PFSK-1 (cell line): ENCODE measurements at regions not wholly inside any gene's neighbourhood (a gene's known extent, or its start where the extent isn't known, plus 50 kb on each side); places are given as distances from the start of the nearest gene placed in this dataset.

Experiments used
- POLR2AphosphoS5 ChIP-seq: IDR thresholded peaks from 2 replicates; pipeline ENCODE4 v1.6.1; 2012; ENCODE audit warnings: low read depth, mild to moderate bottlenecking, control low read depth, low read length, moderate library complexity
- SIN3A ChIP-seq: IDR thresholded peaks from 2 replicates; pipeline ENCODE4 v1.6.1; 2012; ENCODE audit warnings: mild to moderate bottlenecking, low read length, moderate library complexity, borderline replicate concordance; ENCODE audit not compliant: insufficient read depth
- TAF1 ChIP-seq: IDR thresholded peaks from 2 replicates; pipeline ENCODE4 v1.6.1; 2012; ENCODE audit warnings: low read length, control low read depth, borderline replicate concordance; ENCODE audit not compliant: insufficient read depth
- TF ChIP-seq, protein P1 (sequence below), 2 experiments: IDR thresholded peaks; 2 replicates each; pipeline versions ENCODE4 v1.6.1 to v1.8.0; 2011 to 2012; ENCODE audit warnings: low read depth in 2 of 2, low read length in 2 of 2, control low read depth in 1 of 2, inconsistent platforms in 1 of 2, mild to moderate bottlenecking in 1 of 2, moderate library complexity in 1 of 2; ENCODE audit not compliant: insufficient read depth in 1 of 2

DNA sequence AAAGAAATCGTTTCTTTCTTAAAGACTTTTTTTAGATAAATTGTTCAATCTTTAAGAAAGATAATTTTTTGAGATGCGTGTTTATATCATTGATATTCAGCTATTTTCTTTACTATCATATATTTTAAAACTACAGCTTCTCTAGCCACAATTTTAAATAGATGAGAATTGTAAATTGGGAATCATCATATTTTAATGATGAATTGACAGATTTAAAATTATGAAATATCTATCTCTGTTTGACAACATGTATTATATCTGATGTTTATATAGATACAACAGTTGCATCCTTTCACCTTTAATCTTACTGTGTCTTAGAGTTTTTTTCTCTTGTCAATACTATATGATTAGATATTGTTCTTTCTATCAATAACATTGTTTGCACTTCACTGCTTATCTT, 762.3 kb upstream of the GJE1 start:
- TF ChIP-seq TAF1: no peak
- TF ChIP-seq POLR2AphosphoS5: no peak
- TF ChIP-seq, protein P1, sequence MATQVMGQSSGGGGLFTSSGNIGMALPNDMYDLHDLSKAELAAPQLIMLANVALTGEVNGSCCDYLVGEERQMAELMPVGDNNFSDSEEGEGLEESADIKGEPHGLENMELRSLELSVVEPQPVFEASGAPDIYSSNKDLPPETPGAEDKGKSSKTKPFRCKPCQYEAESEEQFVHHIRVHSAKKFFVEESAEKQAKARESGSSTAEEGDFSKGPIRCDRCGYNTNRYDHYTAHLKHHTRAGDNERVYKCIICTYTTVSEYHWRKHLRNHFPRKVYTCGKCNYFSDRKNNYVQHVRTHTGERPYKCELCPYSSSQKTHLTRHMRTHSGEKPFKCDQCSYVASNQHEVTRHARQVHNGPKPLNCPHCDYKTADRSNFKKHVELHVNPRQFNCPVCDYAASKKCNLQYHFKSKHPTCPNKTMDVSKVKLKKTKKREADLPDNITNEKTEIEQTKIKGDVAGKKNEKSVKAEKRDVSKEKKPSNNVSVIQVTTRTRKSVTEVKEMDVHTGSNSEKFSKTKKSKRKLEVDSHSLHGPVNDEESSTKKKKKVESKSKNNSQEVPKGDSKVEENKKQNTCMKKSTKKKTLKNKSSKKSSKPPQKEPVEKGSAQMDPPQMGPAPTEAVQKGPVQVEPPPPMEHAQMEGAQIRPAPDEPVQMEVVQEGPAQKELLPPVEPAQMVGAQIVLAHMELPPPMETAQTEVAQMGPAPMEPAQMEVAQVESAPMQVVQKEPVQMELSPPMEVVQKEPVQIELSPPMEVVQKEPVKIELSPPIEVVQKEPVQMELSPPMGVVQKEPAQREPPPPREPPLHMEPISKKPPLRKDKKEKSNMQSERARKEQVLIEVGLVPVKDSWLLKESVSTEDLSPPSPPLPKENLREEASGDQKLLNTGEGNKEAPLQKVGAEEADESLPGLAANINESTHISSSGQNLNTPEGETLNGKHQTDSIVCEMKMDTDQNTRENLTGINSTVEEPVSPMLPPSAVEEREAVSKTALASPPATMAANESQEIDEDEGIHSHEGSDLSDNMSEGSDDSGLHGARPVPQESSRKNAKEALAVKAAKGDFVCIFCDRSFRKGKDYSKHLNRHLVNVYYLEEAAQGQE (IDR thresholded peaks at IDR 0.05; ENCODE audit: insufficient read depth in 1 of 2, low read depth in 2 of 2, low read length in 2 of 2): no peak
- TF ChIP-seq SIN3A: no peak
